Panc1 (cell line): ENCODE measurements at regions not wholly inside any gene's neighbourhood (a gene's known extent, or its start where the extent isn't known, plus 50 kb on each side); places are given as distances from the start of the nearest gene placed in this dataset.

ENCODE experiments used
- ATAC-seq: fragments of 200-7000 bp; cut with Tn5 transposase; 2 replicates; pipeline ENCODE4 v1.9.1; 2020; ENCODE audit warnings: mild to moderate bottlenecking, moderate library complexity
- BruUV-seq: library from RNA; stranded (reverse); fragments of 400-500 nt; replicated peaks from 2 replicates; lab custom pipeline; 2021; lab: Mats Ljungman, UMichigan
- CTCF ChIA-PET: fragments of 300-600 bp; sonication (Branson Sonifier 250); formaldehyde crosslinking; loops from one replicate; lab custom pipeline; 2022; ENCODE audit warnings: antibody characterized with exemption; lab: Charles Lee
- POLR2A ChIA-PET: fragments of 300-600 bp; sonication (Branson Sonifier 250); formaldehyde crosslinking; loops from one replicate; lab custom pipeline; 2022; ENCODE audit warnings: antibody characterized with exemption; lab: Charles Lee
- DNase-seq: peaks from one replicate; pipeline ENCODE4 v3.0.0-alpha.2; 2010; ENCODE audit warnings: low read depth, low spot score
- H3K27ac ChIP-seq: 2 replicates; pipeline ENCODE4 v1.5.1; 2011; ENCODE audit warnings: mild to moderate bottlenecking, low read length, inconsistent platforms
- H3K27me3 ChIP-seq: fragments of 200-500 bp; sonication (Bioruptor generic); 2 replicates; pipeline ENCODE4 v1.6.0; 2014; ENCODE audit warnings: low read length, inconsistent platforms; ENCODE audit not compliant: control insufficient read depth, insufficient read depth
- H3K36me3 ChIP-seq: fragments of 200-500 bp; sonication (Bioruptor generic); 2 replicates; pipeline ENCODE4 v1.5.1; 2014; ENCODE audit warnings: inconsistent platforms, mild to moderate bottlenecking, low read length, moderate library complexity; ENCODE audit not compliant: control insufficient read depth, insufficient read depth
- H3K4me1 ChIP-seq: 2 replicates; pipeline ENCODE4 v1.5.1; 2011; ENCODE audit warnings: inconsistent platforms, mild to moderate bottlenecking, low read length, moderate library complexity; ENCODE audit not compliant: control insufficient read depth, insufficient read depth
- H3K4me3 ChIP-seq, 2 experiments: 2 replicates each; pipeline ENCODE4 v1.5.1; 2011 to 2012; ENCODE audit warnings: low read depth in 2 of 2, low read length in 2 of 2, mild to moderate bottlenecking in 2 of 2, inconsistent platforms in 1 of 2, moderate library complexity in 1 of 2
- H3K9me3 ChIP-seq: fragments of 200-500 bp; sonication (Bioruptor generic); 2 replicates; pipeline ENCODE4 v1.5.1; 2014; ENCODE audit warnings: low read depth, mild to moderate bottlenecking, inconsistent platforms, low read length, moderate library complexity; ENCODE audit not compliant: control insufficient read depth, insufficient read depth
- CTCF ChIP-seq: fragments of 450-650 bp; IDR thresholded peaks from 2 replicates; pipeline ENCODE4 v1.5.1; 2017; ENCODE audit warnings: mild to moderate bottlenecking
- POLR2AphosphoS5 ChIP-seq: IDR thresholded peaks from 2 replicates; pipeline ENCODE4 v1.6.1; 2012; ENCODE audit warnings: mild to moderate bottlenecking, low read depth, low read length, moderate library complexity
- REST ChIP-seq, 2 experiments: IDR thresholded peaks; 2 replicates each; pipeline ENCODE4 v1.6.1; 2011 to 2012; ENCODE audit warnings: low read depth in 2 of 2, control low read depth in 1 of 2, low read length in 1 of 2, mild to moderate bottlenecking in 1 of 2, moderate library complexity in 1 of 2; ENCODE audit not compliant: insufficient read depth in 1 of 2
- SIN3A ChIP-seq: IDR thresholded peaks from 2 replicates; pipeline ENCODE4 v1.6.1; 2012; ENCODE audit warnings: low read depth, mild to moderate bottlenecking, low read length, moderate library complexity, borderline replicate concordance; ENCODE audit not compliant: insufficient read depth
- TCF7L2 ChIP-seq: IDR thresholded peaks from 2 replicates; pipeline ENCODE4 v1.6.1; 2011; ENCODE audit warnings: mild to moderate bottlenecking, low read depth, low read length, inconsistent platforms
- in situ Hi-C: cut with HindIII; loops from 2 replicates; pipeline ENCODE4 v1.10.0; 2016; ENCODE audit warnings: low sequenced_read_pairs, low pct_unique_long_range_greater_than_20kb
- intact Hi-C: fragments of 100-400 bp; cut with micrococcal nuclease; formaldehyde crosslinking; loops from one replicate; pipeline ENCODE4 v1.10.0; 2022; ENCODE audit not compliant: unreplicated experiment

GRCh38 chr18:60021556-60021955 lies 121.8 kb downstream of the PMAIP1 start:
- H3K27me3 ChIP-seq: no peaks in the 10 kb centered on the region
- TF ChIP-seq REST (IDR thresholded peaks at IDR 0.05; ENCODE audit: insufficient read depth in 1 of 2, low read depth in 2 of 2, low read length in 1 of 2): no peak
- no peak for TF ChIP-seq POLR2AphosphoS5
- TF ChIP-seq TCF7L2: no peak
- no peak for TF ChIP-seq SIN3A
- TF ChIP-seq CTCF: no peak
- no peaks in the 10 kb centered on the region for H3K36me3 ChIP-seq
- H3K27ac ChIP-seq: no peak overlapping the region
- DNase-seq: no peak
- no peaks in the 10 kb centered on the region for H3K4me1 ChIP-seq
- intact Hi-C loops (no loop called here), in situ Hi-C loops (no loop called here)
- no peak for ATAC-seq
- CTCF ChIA-PET: no interaction called here
- no peak overlapping the region for H3K4me3 ChIP-seq
- no peaks in the 10 kb centered on the region for H3K9me3 ChIP-seq
- POLR2A ChIA-PET: no interaction called here
- no TSS peak for BruUV-seq

- TF ChIP-seq CTCF (no peak), TCF7L2 (no peak), SIN3A (no peak), POLR2AphosphoS5 (no peak), REST (IDR thresholded peaks at IDR 0.05; ENCODE audit: insufficient read depth in 1 of 2, low read depth in 2 of 2, low read length in 1 of 2) (no peak)
- no TSS peak for BruUV-seq
- intact Hi-C loops: no loop called here
- Histone ChIP-seq H3K4me3 (no peak overlapping the region), H3K9me3 (no peaks in the 10 kb centered on the region), H3K27ac (no peak overlapping the region), H3K36me3 (no peaks in the 10 kb centered on the region), H3K27me3 (no peaks in the 10 kb centered on the region), H3K4me1 (no peaks in the 10 kb centered on the region)
- ChIA-PET CTCF (no interaction called here), POLR2A (no interaction called here)
- DNase-seq (no peak), ATAC-seq (no peak)
- in situ Hi-C loops: no loop called here
Observed at GRCh38 chr18:60020107-60020925, 120.5 kb downstream of the PMAIP1 start.
